OCI-LY1 (cell line): ENCODE measurements at regions not wholly inside any gene's neighbourhood (a gene's known extent, or its start where the extent isn't known, plus 50 kb on each side); places are given as distances from the start of the nearest gene placed in this dataset.

ENCODE experiments used
- CTCF ChIP-seq: fragments of 200-600 bp; sonication (generic), shearing (Covaris generic); IDR thresholded peaks from 2 replicates; pipeline ENCODE4 v1.5.1; 2017; ENCODE audit warnings: mild to moderate bottlenecking, antibody characterized with exemption, low read length, moderate library complexity, mixed read lengths
- EZH2 ChIP-seq: fragments of 200-600 bp; sonication (generic), shearing (Covaris generic); IDR thresholded peaks from 2 replicates; pipeline ENCODE4 v1.8.0; 2017; ENCODE audit warnings: borderline replicate concordance, mixed run types, mild to moderate bottlenecking, antibody characterized with exemption, low read length, moderate library complexity, mixed read lengths

DNA sequence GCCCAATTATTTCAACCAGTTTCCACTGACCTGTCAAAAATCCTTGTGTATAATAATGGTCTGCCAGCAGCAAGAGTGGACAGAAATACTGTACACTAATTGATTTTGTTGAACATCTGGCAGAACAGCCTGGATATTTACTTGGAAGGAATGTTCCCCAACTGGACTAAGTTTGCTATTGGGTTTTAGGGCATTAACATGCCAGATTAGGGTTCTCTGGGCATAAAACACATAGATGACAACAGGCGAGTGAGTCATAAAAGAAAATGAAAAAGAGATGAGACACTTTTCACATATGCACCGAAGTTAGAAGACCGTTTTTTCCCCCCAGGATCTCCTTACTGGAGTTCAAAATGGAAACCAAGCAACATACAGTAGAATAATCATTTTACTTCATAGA, 236.3 kb upstream of the NAV3 start:
- TF ChIP-seq CTCF (no peak), EZH2 (no peak)
